H1 (cell line): ENCODE measurements at regions not wholly inside any gene's neighbourhood (a gene's known extent, or its start where the extent isn't known, plus 50 kb on each side); places are given as distances from the start of the nearest gene placed in this dataset.

ENCODE experiments used
- BCL11A ChIP-seq, 2 experiments: IDR thresholded peaks; one replicate each; pipeline ENCODE4 v1.6.1; 2011; ENCODE audit warnings: low read depth in 2 of 2, low read length in 2 of 2, mild to moderate bottlenecking in 2 of 2
- CBX8 ChIP-seq: fragments of 300-800, 300-1000 bp; sonication (generic); IDR thresholded peaks from 2 replicates; pipeline ENCODE4 v1.7.1; 2016; ENCODE audit warnings: low read depth, low read length, borderline replicate concordance
- POU5F1 ChIP-seq: IDR thresholded peaks from 2 replicates; pipeline ENCODE4 v1.6.1; 2011; ENCODE audit warnings: low read depth, mild to moderate bottlenecking, low read length, moderate library complexity

DNA sequence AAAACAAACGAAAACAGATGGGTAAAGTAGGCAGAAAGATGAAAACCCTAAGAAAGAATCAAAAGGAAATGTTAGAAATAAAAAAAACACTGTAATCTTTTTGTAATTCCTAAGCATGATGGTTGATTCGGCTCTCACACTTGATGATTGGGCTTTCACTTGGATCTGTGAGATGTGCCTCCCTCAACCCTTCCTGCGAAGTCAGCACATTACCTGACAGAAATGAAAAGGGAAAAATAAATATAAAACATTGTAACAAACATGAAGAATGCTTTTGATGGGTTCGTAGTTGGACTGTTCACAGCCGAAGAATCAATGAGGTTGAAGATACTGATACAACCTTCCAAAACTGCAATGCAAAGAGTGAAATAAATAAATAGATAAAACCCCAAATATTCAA is 99.8 kb downstream of the AKR1D1 start (continued):
- TF ChIP-seq BCL11A (IDR thresholded peaks at IDR 0.05; ENCODE audit: low read depth in 2 of 2, low read length in 2 of 2) (no peak), CBX8 (no peak), POU5F1 (no peak)
